SIG-M5 (cell line): ENCODE measurements at regions not wholly inside any gene's neighbourhood (a gene's known extent, or its start where the extent isn't known, plus 50 kb on each side); places are given as distances from the start of the nearest gene placed in this dataset.

Source experiments
- DNase-seq: peaks from one replicate; lab custom pipeline; 2025; lab: John Stamatoyannopoulos, UW

- DNase-seq: no peak
Observed at GRCh38 chr6:113642001-113642713, 215.0 kb upstream of the MARCKS start.

DNA sequence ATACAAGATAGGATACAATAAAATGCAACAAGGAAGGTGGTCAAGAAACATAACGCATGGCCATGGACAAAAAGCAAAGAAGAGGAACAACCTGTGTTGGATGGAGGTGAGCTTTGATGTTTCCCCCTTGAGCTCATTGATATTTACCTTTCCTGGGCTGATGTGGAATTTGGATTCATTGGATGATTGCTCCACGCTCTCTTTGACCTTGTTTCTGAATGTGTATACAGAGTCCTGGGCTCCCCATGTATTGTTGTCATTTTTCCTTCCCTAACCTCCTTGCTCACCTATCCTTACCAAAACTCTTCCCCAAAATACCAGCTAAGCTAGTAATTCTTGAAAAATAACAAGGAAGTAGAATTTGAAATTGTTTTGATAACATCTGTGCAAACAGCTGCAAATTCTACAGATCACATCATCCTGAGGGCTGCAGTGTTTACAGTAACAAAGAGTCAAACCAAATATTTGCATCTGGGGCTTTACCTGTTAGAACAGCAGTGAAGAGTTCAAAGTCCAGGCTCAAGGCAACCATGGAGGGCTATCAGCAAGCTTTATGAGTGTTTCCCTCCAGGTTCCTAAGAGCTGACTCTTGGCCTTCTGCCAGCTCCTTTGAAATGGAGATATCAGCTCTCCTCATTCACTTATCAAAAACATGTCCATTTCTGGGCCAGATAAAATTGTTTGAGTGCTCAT lies 214.3 kb upstream of the MARCKS start:
- no peak for DNase-seq

GRCh38 chr6:113643407-113643770 lies 213.8 kb upstream of the MARCKS start:
- no peak for DNase-seq

DNA sequence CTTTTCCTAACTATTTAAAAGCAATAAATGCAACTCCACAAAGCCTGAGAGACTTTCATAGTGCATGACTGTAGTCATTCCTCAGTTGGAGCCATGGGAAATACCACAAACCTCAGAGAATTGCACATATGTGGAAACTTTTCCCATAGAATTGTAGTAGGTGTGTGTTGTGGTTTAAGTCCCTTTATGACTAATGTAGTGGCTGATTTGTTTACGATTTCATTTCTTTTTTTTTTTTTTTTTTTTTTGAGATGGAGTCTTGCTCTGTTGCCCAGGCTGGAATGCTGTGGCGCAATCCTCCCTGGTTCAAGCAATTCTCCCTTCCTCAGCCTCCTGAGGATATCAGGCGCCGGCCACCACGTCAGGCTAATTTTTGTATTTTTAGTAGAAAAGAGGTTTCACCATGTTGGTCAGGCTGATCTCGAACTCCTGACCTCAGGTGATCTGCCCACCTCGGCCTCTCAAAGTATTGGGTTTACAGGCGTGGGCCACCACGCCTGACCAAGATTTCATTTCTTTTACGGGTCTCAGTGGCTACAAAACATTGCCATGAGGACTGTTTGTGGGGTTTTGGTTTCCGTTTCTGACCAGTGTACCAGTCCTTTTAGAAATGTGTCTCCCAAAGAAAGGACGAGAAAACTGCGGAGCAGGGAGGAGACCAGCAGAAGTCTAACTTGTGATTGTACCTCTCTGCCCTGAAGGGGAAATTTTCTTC lies 212.1 kb upstream of the MARCKS start:
- DNase-seq: no peak

- no peak for DNase-seq
Observed at GRCh38 chr6:113645576-113645970, 211.6 kb upstream of the MARCKS start.

DNA sequence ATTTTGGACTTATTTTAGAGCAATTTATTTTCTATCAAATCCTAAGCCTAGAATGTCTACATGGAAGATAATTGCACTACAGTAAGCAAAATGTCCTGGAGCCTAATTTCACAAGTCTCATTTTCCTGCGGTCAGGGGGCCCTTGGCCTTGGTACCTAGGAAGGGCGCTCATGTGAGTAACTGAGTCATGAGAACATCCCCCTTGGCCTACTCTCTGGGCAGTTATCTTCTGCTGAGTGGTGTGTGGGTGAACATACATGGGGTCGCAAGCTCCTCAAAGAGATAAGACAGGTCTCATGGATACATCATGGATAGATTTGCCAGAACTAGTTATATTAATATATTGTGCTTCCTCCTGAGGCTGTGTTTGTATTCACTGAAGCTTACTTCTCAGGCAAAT lies 211.2 kb upstream of the MARCKS start:
- no peak for DNase-seq

DNA sequence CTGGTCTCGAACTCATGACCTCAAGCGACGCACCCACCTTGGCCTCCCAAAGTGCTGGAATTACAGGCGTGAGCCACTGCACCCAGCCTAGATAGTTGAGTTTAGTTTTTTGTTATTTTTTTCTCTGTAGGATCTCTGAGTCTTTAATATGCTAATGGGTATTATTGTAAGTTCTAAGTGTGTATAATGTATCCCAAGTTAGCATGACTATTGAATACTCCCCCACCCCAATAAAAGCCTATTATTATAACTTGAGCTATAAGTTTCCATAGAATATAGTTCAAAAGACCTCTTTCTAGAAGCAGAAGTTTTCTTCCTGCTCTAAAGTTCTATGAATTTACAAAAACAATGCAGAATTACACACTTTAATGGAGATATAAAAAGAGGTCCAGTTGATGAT lies 210.4 kb upstream of the MARCKS start:
- DNase-seq: no peak

DNA sequence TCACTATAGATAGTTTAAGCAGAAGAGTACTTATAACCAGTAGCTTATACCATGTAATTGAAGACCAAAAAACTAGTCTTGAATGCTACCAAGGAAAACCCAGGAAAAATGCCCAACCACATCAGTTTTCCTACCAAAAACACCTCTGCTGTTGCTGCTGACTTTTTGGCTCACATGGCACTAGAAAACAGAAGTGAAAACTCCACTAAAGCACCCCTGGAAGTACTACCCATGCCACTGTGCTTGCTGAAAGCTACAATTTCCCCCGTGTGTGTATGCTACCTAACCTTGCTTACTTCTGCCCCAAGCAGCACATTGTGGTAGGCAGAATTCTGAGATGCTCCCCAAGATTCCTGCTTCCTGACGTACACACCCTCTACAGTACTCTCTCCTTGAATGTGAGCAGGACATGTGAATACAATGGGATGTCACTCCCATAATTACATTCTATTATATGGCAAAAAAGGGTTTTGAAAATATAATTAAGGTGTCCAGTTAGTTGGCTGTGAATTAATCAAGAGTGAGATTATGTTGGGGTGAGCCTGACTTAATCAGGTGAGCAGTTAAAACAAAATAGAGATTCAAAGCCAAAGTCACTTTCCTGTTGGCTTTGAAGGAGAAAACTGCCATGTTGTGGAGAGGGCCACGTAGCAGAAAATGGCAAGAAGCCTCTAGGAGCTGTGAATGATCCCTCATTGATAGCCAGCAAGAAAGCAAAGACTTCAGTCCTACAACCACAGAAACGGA lies 209.8 kb upstream of the MARCKS start:
- no peak for DNase-seq

DNA sequence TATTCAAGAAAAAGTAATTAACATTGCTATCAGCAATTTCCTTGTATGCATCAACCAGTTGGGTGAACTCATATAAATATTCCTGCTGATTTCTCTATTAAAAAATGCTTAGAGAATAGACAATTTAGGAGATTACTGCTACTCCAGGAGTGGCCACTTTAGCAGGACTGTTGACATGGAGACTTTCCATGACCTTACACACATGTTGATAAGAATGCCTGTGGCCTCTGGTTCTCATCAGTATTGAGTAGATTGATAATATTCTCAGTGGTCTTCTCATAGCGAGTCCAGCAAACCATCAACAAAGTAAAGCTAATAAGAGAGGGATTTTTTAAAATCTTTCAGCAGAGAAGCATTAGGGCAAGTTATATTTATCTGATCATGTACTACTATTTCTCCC lies 208.4 kb upstream of the MARCKS start:
- DNase-seq: no peak

DNA sequence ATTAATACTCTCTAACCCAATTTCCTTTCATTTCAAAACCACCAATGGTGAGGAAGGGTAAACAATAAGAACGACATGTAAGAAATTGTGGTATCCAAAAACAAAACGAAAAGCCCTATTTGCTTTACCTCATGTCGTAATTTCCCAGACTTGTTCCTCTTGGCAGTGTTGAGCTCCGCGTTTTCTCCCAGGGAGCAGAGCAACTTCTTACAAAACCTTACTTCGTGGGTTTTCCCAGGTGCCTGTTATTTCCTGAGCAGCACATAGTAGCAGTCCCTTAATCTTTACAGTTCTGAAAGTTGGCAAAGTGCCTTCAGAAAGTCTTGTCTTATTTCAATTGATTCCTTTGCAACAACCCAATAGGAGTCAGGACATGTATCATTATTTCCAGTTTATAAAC lies 207.9 kb upstream of the MARCKS start:
- no peak for DNase-seq

- DNase-seq: no peak
Observed at GRCh38 chr6:113649880-113650609, 207.1 kb upstream of the MARCKS start.

GRCh38 chr6:113650610-113650979 lies 206.6 kb upstream of the MARCKS start:
- no peak for DNase-seq

DNA sequence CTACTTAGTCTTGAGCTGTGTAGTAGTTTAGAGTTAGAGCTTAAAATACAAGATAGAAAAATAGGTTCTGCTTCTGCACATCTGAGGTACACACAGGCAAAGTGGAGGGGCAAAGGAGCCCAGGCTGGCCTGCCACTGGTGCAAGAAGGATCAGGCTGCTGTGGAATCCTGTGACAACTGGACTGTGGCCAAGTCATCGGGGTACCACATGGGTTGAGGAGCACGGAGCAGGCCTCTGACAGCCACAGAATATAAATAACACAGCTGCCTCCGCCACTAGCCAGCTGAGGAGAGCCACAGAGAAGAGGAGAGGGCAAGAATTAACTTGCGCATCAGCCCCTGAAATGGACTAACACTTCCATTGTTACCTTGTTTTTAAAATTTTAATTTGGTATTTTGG lies 206.0 kb upstream of the MARCKS start:
- no peak for DNase-seq

DNA sequence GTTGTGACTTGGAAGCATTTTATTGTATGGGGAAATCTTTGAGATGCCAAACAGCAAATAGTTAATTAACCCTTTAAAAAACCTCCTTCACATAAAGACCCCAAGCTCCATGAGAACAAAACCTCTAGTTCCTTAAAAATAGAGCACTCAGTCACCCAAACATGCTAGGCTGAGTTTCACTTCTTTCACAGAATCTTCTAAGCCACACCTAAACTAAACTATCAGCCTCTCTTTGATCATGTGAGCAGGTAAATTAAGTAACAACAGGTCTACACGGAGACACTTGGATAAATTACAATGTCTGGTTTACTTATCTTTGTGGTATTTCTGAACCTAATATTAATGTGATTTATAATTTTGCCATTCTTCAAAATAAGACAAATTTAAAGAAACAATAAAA lies 205.2 kb upstream of the MARCKS start:
- DNase-seq: no peak

DNA sequence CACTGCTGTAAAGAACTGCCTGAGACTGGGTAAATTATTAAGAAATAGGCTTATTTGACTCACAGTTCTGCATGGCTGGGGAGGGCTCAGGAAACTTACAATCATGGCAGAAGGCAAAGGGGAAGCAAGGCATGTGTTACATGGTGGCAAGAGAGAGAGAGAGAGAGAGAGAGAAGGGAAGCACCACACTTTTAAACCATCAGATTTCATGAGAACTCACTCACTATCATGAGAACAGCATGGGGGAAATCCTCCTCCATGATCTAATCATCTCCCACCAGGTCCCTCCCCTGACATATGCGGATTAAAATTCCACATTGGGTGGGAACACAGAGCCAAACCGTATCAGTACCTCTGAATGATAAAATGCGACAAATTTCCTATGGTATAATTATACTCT lies 203.9 kb upstream of the MARCKS start:
- DNase-seq: no peak

DNA sequence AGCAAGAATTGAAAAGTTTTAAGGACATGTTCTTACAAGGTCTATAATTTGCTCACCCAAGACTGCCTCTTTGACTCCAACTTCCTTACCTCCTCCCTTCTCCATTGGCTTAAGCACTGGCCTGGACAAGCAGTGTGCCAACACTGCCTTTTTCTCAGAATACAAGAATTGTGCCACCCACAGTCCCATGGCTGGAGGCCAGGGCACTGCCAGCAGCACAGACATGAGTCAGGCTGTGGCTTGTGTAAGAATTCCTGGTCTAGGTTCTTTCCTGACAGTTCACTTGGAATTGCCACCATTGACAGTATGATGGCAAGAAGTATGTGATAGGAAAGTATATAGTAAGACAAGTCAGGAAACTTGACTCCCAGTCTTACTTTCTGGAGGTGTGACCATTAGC lies 202.7 kb upstream of the MARCKS start:
- no peak for DNase-seq

- no peak for DNase-seq
Observed at GRCh38 chr6:113655761-113656160, 201.4 kb upstream of the MARCKS start.

DNA sequence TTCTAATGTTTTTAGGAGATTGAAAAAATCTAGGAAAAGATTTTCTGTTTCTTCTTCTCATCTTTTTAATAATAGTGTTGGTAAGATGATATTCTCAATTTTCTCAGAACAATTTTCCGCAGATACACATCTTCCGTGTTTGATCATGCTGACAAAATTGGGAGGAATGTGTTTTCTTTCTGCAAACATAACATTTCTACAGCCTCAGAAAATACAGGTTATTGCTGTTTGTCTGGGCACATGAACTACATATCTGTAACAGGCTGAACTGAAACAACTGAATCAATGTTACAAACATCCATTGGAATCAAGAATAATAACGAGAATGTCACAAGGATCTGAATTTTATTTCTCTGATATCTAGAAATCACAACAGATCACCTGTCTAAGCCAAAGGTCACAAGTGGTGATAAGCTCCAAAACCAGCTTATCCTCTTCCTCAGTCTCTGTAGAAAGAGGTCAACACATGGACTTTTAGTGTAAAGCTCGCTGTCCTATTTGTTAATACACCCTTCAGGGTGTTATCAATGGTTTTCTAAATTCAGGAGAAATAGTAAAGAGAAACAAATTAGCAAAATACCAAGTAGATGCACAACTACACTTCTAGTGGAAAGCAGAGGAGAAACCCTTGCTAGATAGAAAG lies 197.3 kb upstream of the MARCKS start:
- DNase-seq: no peak

DNA sequence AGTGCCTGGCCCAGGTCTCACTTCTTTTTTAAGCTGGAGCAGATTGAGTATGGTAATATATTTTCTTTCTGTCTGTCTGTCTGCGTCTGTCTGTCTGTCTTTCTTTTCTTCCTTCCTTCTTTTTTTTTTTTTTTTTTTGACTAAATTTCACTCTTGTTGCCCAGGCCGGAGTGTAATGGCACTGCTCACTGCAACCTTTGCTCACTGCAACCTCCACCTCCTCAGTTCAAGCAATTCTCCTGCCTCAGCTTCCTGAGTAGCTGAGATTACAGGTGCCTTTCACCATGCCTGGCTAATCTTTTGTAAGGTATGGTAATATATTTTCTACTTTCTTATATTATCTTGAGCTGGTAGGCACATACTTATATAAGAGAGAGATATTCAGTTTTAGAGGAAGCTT lies 196.3 kb upstream of the MARCKS start:
- DNase-seq: no peak

GRCh38 chr6:113662093-113662665 lies 195.0 kb upstream of the MARCKS start:
- DNase-seq: no peak

DNA sequence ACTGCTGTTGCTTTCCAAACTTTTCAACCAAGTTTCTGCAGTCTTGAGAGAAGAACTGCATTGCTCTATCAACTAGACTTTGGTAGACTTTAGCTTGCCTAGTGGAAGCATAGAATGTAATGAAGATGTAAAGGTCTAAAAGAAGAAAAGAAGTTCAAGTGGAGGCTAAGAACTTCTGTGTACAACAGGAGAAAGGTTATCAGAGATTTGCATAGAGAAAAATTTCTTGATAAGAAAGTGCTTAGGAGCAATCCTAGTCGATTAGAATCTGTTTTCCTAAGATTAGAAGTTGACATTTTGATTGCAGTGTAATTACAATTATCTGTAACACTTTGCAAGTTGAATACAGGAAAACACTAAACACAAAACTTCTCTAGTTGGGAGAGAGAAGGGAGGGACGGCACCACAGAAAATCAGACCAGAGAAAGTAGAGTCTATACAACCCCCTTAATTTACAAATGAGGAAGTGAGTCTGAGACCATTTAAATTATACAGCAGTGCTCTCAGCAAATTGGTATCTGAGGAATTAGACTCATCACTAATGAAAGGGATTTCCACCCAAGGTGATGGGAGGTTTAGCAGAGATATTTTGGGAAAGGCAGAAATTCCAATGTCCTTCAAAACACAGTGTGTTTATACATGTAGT lies 194.3 kb upstream of the MARCKS start:
- no peak for DNase-seq
